ENCODE measurements at regions not wholly inside any gene's neighbourhood (a gene's known extent, or its start where the extent isn't known, plus 50 kb on each side); places are given as distances from the start of the nearest gene placed in this dataset.
"Not testable (repeated sequence)": the region's sequence is repeated elsewhere in the genome, so short reads cannot be mapped to it uniquely, and the experiment has no call there.

GRCh38 chr1:102472520-102472919 lies 475.8 kb upstream of the OLFM3 start:
- no peak overlapping the region for H3K4me3 ChIP-seq
- no peaks in the 10 kb centered on the region for H4K20me1 ChIP-seq (ENCODE audit: insufficient read depth, poor library complexity, severe bottlenecking)
- H3K9me3 ChIP-seq (ENCODE audit: low read depth) = no peaks in the 10 kb centered on the region
- no peak overlapping the region for H3K27ac ChIP-seq
- H3K79me2 ChIP-seq = no peaks in the 10 kb centered on the region
- WGBS (ENCODE audit: low lambda C conversion rate, missing lambda C conversion rate) = 88% methylated on average over 1 of the region's 1 CpG
- DNase-seq (ENCODE audit: low spot score) = no peak
- H3K27me3 ChIP-seq = no peaks in the 10 kb centered on the region
- no peaks in the 10 kb centered on the region for H3K4me1 ChIP-seq (ENCODE audit: insufficient read depth)
- H3K4me2 ChIP-seq = no peak overlapping the region
- TF ChIP-seq EZH2 (IDR thresholded peaks at IDR 0.05; ENCODE audit: borderline replicate concordance) (no peak), CTCF (IDR thresholded peaks at IDR 0.05; ENCODE audit: poor library complexity) (no peak), EZH2phosphoT487 (IDR thresholded peaks at IDR 0.05; ENCODE audit: low read depth, severe bottlenecking, unreplicated experiment) (no peak)
- H3K36me3 ChIP-seq (replicated peaks; ENCODE audit: insufficient read depth, low read depth) = no peaks in the 10 kb centered on the region
- no peak overlapping the region for H2AFZ ChIP-seq
- no peaks in the 10 kb centered on the region for H3K9me2 ChIP-seq (replicated peaks; ENCODE audit: insufficient read depth)

GRCh38 chr1:102470767-102471166 lies 474.0 kb upstream of the OLFM3 start:
- Histone ChIP-seq H3K9me2 (replicated peaks; ENCODE audit: insufficient read depth) (no peaks in the 10 kb centered on the region), H3K36me3 (replicated peaks; ENCODE audit: insufficient read depth, low read depth) (no peaks in the 10 kb centered on the region), H3K27ac (no peak overlapping the region), H3K4me1 (ENCODE audit: insufficient read depth) (no peaks in the 10 kb centered on the region), H3K4me3 (no peak overlapping the region), H3K79me2 (no peaks in the 10 kb centered on the region), H4K20me1 (ENCODE audit: insufficient read depth, poor library complexity, severe bottlenecking) (no peaks in the 10 kb centered on the region), H2AFZ (no peak overlapping the region), H3K9me3 (ENCODE audit: low read depth) (no peaks in the 10 kb centered on the region), H3K4me2 (no peak overlapping the region), H3K27me3 (no peaks in the 10 kb centered on the region)
- 48% methylated on average over 2 of the region's 2 CpGs for WGBS (ENCODE audit: low lambda C conversion rate, missing lambda C conversion rate)
- no peak for TF ChIP-seq EZH2 (IDR thresholded peaks at IDR 0.05; ENCODE audit: borderline replicate concordance)
- TF ChIP-seq EZH2phosphoT487 (IDR thresholded peaks at IDR 0.05; ENCODE audit: low read depth, severe bottlenecking, unreplicated experiment) = no peak
- TF ChIP-seq CTCF (IDR thresholded peaks at IDR 0.05; ENCODE audit: poor library complexity) = no peak
- no peak for DNase-seq (ENCODE audit: low spot score)

GRCh38 chr1:102466487-102466886 lies 469.8 kb upstream of the OLFM3 start:
- Histone ChIP-seq H4K20me1 (ENCODE audit: insufficient read depth, poor library complexity, severe bottlenecking) (no peaks in the 10 kb centered on the region), H3K9me2 (replicated peaks; ENCODE audit: insufficient read depth) (no peaks in the 10 kb centered on the region), H3K27me3 (no peaks in the 10 kb centered on the region), H3K4me2 (no peak overlapping the region), H3K36me3 (replicated peaks; ENCODE audit: insufficient read depth, low read depth) (no peaks in the 10 kb centered on the region), H3K4me3 (no peak overlapping the region), H3K9me3 (ENCODE audit: low read depth) (no peaks in the 10 kb centered on the region), H3K4me1 (ENCODE audit: insufficient read depth) (no peaks in the 10 kb centered on the region), H2AFZ (no peak overlapping the region), H3K27ac (no peak overlapping the region), H3K79me2 (no peaks in the 10 kb centered on the region)
- no peak for DNase-seq (ENCODE audit: low spot score)
- TF ChIP-seq CTCF (IDR thresholded peaks at IDR 0.05; ENCODE audit: poor library complexity) = no peak
- no peak for TF ChIP-seq EZH2phosphoT487 (IDR thresholded peaks at IDR 0.05; ENCODE audit: low read depth, severe bottlenecking, unreplicated experiment)
- no peak for TF ChIP-seq EZH2 (IDR thresholded peaks at IDR 0.05; ENCODE audit: borderline replicate concordance)
- WGBS (ENCODE audit: low lambda C conversion rate, missing lambda C conversion rate) = 100% methylated on average over 1 of the region's 1 CpG

- Histone ChIP-seq H3K9me2 (replicated peaks; ENCODE audit: insufficient read depth) (no peaks in the 10 kb centered on the region), H3K79me2 (no peaks in the 10 kb centered on the region), H3K27ac (no peak overlapping the region), H3K36me3 (replicated peaks; ENCODE audit: insufficient read depth, low read depth) (no peaks in the 10 kb centered on the region), H2AFZ (no peak overlapping the region), H3K27me3 (no peaks in the 10 kb centered on the region), H3K9me3 (ENCODE audit: low read depth) (no peaks in the 10 kb centered on the region), H3K4me3 (no peak overlapping the region), H3K4me1 (ENCODE audit: insufficient read depth) (no peaks in the 10 kb centered on the region), H3K4me2 (no peak overlapping the region), H4K20me1 (ENCODE audit: insufficient read depth, poor library complexity, severe bottlenecking) (no peaks in the 10 kb centered on the region)
- TF ChIP-seq EZH2 (IDR thresholded peaks at IDR 0.05; ENCODE audit: borderline replicate concordance) (no peak), CTCF (IDR thresholded peaks at IDR 0.05; ENCODE audit: poor library complexity) (no peak), EZH2phosphoT487 (IDR thresholded peaks at IDR 0.05; ENCODE audit: low read depth, severe bottlenecking, unreplicated experiment) (no peak)
- WGBS (ENCODE audit: low lambda C conversion rate, missing lambda C conversion rate) = 50% methylated on average over 2 of the region's 2 CpGs
- no peak for DNase-seq (ENCODE audit: low spot score)
These were observed 466.6 kb upstream of the OLFM3 start for GRCh38 chr1:102463328-102463727.

GRCh38 chr1:102442317-102442716 lies 445.6 kb upstream of the OLFM3 start:
- H4K20me1 ChIP-seq (ENCODE audit: insufficient read depth, poor library complexity, severe bottlenecking); H3K79me2 ChIP-seq; H3K27ac ChIP-seq; H3K36me3 ChIP-seq (replicated peaks; ENCODE audit: insufficient read depth, low read depth); H3K4me2 ChIP-seq; DNase-seq (ENCODE audit: low spot score); H3K4me1 ChIP-seq (ENCODE audit: insufficient read depth); H3K4me3 ChIP-seq; H2AFZ ChIP-seq; H3K9me2 ChIP-seq (replicated peaks; ENCODE audit: insufficient read depth); H3K9me3 ChIP-seq (ENCODE audit: low read depth); H3K27me3 ChIP-seq: not testable (repeated sequence)
- 88% methylated on average over 9 of the region's 9 CpGs for WGBS (ENCODE audit: low lambda C conversion rate, missing lambda C conversion rate)
